Suprapubic skin (tissue), 3 donors: ENCODE measurements at regions not wholly inside any gene's neighbourhood (a gene's known extent, or its start where the extent isn't known, plus 50 kb on each side); places are given as distances from the start of the nearest gene placed in this dataset.

Experiments used
- EP300 ChIP-seq: sonication (generic); formaldehyde crosslinking; IDR thresholded peaks from one replicate; pipeline ENCODE4 v1.6.1; 2017; ENCODE audit warnings: antibody characterized with exemption
- POLR2A ChIP-seq, 2 donors: fragments of 450-650 bp; IDR thresholded peaks; one replicate each; pipeline ENCODE4 v1.6.1; 2017; ENCODE audit warnings: antibody characterized with exemption in 2 of 2, mild to moderate bottlenecking in 2 of 2, moderate library complexity in 2 of 2
- TF ChIP-seq, protein P1 (sequence below), 2 donors: fragments of 200-600 bp in 1 of 2; fragments of 450-650 bp in 1 of 2; sonication (generic) in 1 of 2; IDR thresholded peaks; one replicate each; pipeline ENCODE4 v1.5.1; 2016 to 2019; ENCODE audit warnings: antibody characterized with exemption in 2 of 2, mild to moderate bottlenecking in 1 of 2, moderate library complexity in 1 of 2

DNA sequence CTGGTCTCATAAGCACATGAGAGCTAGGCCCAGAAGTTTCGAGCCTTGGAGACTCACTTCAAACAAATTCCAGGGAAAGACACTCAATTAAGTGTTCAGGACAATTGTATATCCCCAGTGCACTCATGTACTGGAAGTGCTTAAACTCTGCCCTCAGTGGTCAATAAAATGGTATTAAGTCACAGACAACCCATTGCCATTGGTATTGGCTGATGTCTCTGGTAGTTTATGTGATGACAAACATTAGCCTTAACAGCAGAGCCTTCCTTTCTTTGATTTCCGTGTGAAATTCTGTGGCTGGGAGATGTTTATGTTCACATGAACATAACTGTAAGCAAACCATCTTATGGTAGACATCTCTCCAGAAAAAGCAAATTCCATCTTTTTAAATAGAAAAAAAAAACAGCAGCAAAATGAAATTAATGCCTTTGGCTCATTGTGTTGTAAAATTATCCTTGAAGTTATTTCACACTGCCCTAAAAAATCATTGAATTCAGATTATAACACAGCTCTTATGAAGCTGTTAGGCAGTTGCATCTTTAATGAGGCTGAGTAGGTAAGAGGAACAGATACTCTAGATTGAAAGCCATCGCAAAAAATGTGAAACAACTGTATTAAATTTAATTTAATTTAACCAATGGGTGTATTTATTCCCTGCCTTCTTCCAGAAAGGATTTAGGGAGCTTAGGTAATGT is 216.2 kb upstream of the PLEKHG7 start:
- TF ChIP-seq POLR2A (IDR thresholded peaks at IDR 0.05): no peak
- TF ChIP-seq EP300: no peak
- TF ChIP-seq, protein P1, sequence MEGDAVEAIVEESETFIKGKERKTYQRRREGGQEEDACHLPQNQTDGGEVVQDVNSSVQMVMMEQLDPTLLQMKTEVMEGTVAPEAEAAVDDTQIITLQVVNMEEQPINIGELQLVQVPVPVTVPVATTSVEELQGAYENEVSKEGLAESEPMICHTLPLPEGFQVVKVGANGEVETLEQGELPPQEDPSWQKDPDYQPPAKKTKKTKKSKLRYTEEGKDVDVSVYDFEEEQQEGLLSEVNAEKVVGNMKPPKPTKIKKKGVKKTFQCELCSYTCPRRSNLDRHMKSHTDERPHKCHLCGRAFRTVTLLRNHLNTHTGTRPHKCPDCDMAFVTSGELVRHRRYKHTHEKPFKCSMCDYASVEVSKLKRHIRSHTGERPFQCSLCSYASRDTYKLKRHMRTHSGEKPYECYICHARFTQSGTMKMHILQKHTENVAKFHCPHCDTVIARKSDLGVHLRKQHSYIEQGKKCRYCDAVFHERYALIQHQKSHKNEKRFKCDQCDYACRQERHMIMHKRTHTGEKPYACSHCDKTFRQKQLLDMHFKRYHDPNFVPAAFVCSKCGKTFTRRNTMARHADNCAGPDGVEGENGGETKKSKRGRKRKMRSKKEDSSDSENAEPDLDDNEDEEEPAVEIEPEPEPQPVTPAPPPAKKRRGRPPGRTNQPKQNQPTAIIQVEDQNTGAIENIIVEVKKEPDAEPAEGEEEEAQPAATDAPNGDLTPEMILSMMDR (IDR thresholded peaks at IDR 0.05): no peak
